Mesenchymal stem cell (in vitro differentiated cells and primary cell): ENCODE measurements at regions not wholly inside any gene's neighbourhood (a gene's known extent, or its start where the extent isn't known, plus 50 kb on each side); places are given as distances from the start of the nearest gene placed in this dataset.

Experiments used
- DNase-seq: peaks from one replicate; pipeline ENCODE4 v3.0.0-alpha.2; 2013
- H2AFZ ChIP-seq: one replicate; pipeline ENCODE4 v1.6.1; 2013; ENCODE audit warnings: low read depth, mild to moderate bottlenecking, control low read depth, inconsistent platforms, low read length, moderate library complexity
- H2AK5ac ChIP-seq: 2 replicates; pipeline ENCODE4 v1.6.1; 2013; ENCODE audit warnings: low read length, moderate library complexity, mild to moderate bottlenecking, inconsistent platforms; ENCODE audit not compliant: severe bottlenecking
- H2BK120ac ChIP-seq: one replicate; pipeline ENCODE4 v1.6.1; 2013; ENCODE audit warnings: low read depth, mild to moderate bottlenecking, inconsistent platforms, low read length, moderate library complexity
- H2BK12ac ChIP-seq, 2 experiments: one replicate each; pipeline ENCODE4 v1.6.1; 2013; ENCODE audit warnings: inconsistent platforms in 2 of 2, low read length in 2 of 2, mild to moderate bottlenecking in 2 of 2, moderate library complexity in 2 of 2, control low read depth in 1 of 2
- H2BK15ac ChIP-seq: one replicate; pipeline ENCODE4 v1.6.1; 2013; ENCODE audit warnings: mild to moderate bottlenecking, low read depth, inconsistent platforms; ENCODE audit not compliant: poor library complexity, severe bottlenecking
- H2BK5ac ChIP-seq: 2 replicates; pipeline ENCODE4 v1.6.1; 2013; ENCODE audit warnings: low read depth, mild to moderate bottlenecking, low read length, control low read depth, inconsistent platforms; ENCODE audit not compliant: poor library complexity, severe bottlenecking
- H3K14ac ChIP-seq, 2 experiments: one replicate each; pipeline ENCODE4 v1.6.1; 2013; ENCODE audit warnings: inconsistent platforms in 2 of 2, low read length in 2 of 2, control low read depth in 1 of 2, mild to moderate bottlenecking in 1 of 2, moderate library complexity in 1 of 2
- H3K18ac ChIP-seq, 2 experiments: one replicate each; pipeline ENCODE4 v1.6.1; 2013; ENCODE audit warnings: inconsistent platforms in 2 of 2, low read length in 2 of 2, control low read depth in 1 of 2, low read depth in 1 of 2, mild to moderate bottlenecking in 1 of 2
- H3K23ac ChIP-seq, 2 experiments: one replicate each; pipeline ENCODE4 v1.6.1; 2013; ENCODE audit warnings: inconsistent platforms in 2 of 2, low read length in 2 of 2, mild to moderate bottlenecking in 2 of 2, moderate library complexity in 2 of 2, control low read depth in 1 of 2
- H3K27ac ChIP-seq: 2 replicates; pipeline ENCODE4 v1.5.1; 2013; ENCODE audit warnings: mild to moderate bottlenecking, moderate library complexity, low read length, control low read depth, inconsistent platforms; ENCODE audit not compliant: poor library complexity, severe bottlenecking
- H3K27me3 ChIP-seq, 2 experiments: 2 replicates each; pipeline versions ENCODE4 v1.6.1 to v1.7.0; 2013; ENCODE audit warnings: low read length in 2 of 2, mild to moderate bottlenecking in 2 of 2, moderate library complexity in 2 of 2, control low read depth in 1 of 2, inconsistent platforms in 1 of 2; ENCODE audit not compliant: control insufficient read depth in 1 of 2, insufficient read depth in 1 of 2
- H3K36me3 ChIP-seq, 2 experiments: 2 replicates each; pipeline versions ENCODE4 v1.6.1 to v1.7.0; 2013; ENCODE audit warnings: low read length in 2 of 2, control low read depth in 1 of 2, inconsistent platforms in 1 of 2, low read depth in 1 of 2, mild to moderate bottlenecking in 1 of 2; ENCODE audit not compliant: insufficient read depth in 2 of 2, control insufficient read depth in 1 of 2
- H3K4ac ChIP-seq, 2 experiments: one replicate each; pipeline ENCODE4 v1.6.1; 2013; ENCODE audit warnings: inconsistent platforms in 2 of 2, low read length in 2 of 2, mild to moderate bottlenecking in 2 of 2, moderate library complexity in 2 of 2, control low read depth in 1 of 2, low read depth in 1 of 2
- H3K4me1 ChIP-seq: 2 replicates; pipeline ENCODE4 v1.6.1; 2013; ENCODE audit warnings: low read depth, low read length, control low read depth; ENCODE audit not compliant: control insufficient read depth, insufficient read depth
- H3K4me2 ChIP-seq: 2 replicates; pipeline ENCODE4 v1.6.1; 2013; ENCODE audit warnings: low read length, mild to moderate bottlenecking, inconsistent platforms; ENCODE audit not compliant: poor library complexity, severe bottlenecking
- H3K4me3 ChIP-seq, 2 experiments: 2 replicates each; pipeline versions ENCODE4 v1.5.1 to v1.7.0; 2013; ENCODE audit warnings: low read length in 2 of 2, mild to moderate bottlenecking in 2 of 2, control low read depth in 1 of 2, low read depth in 1 of 2; ENCODE audit not compliant: insufficient read depth in 1 of 2
- H3K79me1 ChIP-seq: replicated peaks from 2 replicates; pipeline ENCODE4 v1.6.1; 2013; ENCODE audit warnings: mild to moderate bottlenecking, control low read depth, low read length, inconsistent platforms; ENCODE audit not compliant: poor library complexity, severe bottlenecking
- H3K9ac ChIP-seq: 2 replicates; pipeline ENCODE4 v1.7.0; 2013; ENCODE audit warnings: mild to moderate bottlenecking, low read length, moderate library complexity
- H3K9me3 ChIP-seq: 2 replicates; pipeline ENCODE4 v1.7.0; 2013; ENCODE audit warnings: mild to moderate bottlenecking, low read length; ENCODE audit not compliant: control insufficient read depth
- H4K8ac ChIP-seq: one replicate; pipeline ENCODE4 v1.6.1; 2013; ENCODE audit warnings: inconsistent platforms, mild to moderate bottlenecking, low read length, moderate library complexity
- H4K91ac ChIP-seq: one replicate; pipeline ENCODE4 v1.6.1; 2013; ENCODE audit warnings: mild to moderate bottlenecking, low read length, inconsistent platforms
- WGBS: methylation state at CpG from one replicate; pipeline ENCODE4 v1.1.7; 2013; ENCODE audit warnings: mixed read lengths; 5-methylcytosine and 5-hydroxymethylcytosine counted together

GRCh38 chr2:3944071-3944470, 240.7 kb downstream of the DCDC2C start:
- Histone ChIP-seq H2BK12ac (no peak overlapping the region), H3K14ac (no peak overlapping the region), H2AK5ac (no peak overlapping the region), H4K8ac (no peak overlapping the region), H3K18ac (no peak overlapping the region), H3K79me1 (no peaks in the 10 kb centered on the region), H2BK120ac (no peak overlapping the region), H4K91ac (no peak overlapping the region), H3K9me3 (no peaks in the 10 kb centered on the region), H3K23ac (no peak overlapping the region), H3K4ac (no peak overlapping the region), H3K27ac (no peak overlapping the region), H3K4me1 (no peaks in the 10 kb centered on the region), H3K4me3 (no peak overlapping the region), H3K4me2 (no peak overlapping the region), H3K9ac (no peak overlapping the region), H2BK5ac (no peak overlapping the region), H2BK15ac (no peak overlapping the region), H3K36me3 (peaks cover 0 to 3% of the 10 kb centered on the region in 2 experiments), H2AFZ (no peak overlapping the region), H3K27me3 (no peaks in the 10 kb centered on the region)
- WGBS = 53% methylated on average over 4 of the region's 4 CpGs
- no peak for DNase-seq

- no peak overlapping the region for H2BK15ac ChIP-seq
- H2BK5ac ChIP-seq = no peak overlapping the region
- 72% methylated on average over 1 of the region's 3 CpGs for WGBS
- H3K79me1 ChIP-seq = no peaks in the 10 kb centered on the region
- no peak overlapping the region for H3K4me3 ChIP-seq
- no peak overlapping the region for H3K4ac ChIP-seq
- no peaks in the 10 kb centered on the region for H3K27me3 ChIP-seq
- no peak overlapping the region for H2BK120ac ChIP-seq
- H3K36me3 ChIP-seq = peaks cover 0 to 3% of the 10 kb centered on the region in 2 experiments
- H4K91ac ChIP-seq = no peak overlapping the region
- H3K14ac ChIP-seq = no peak overlapping the region
- H2BK12ac ChIP-seq = no peak overlapping the region
- H3K18ac ChIP-seq = no peak overlapping the region
- no peak overlapping the region for H2AK5ac ChIP-seq
- H2AFZ ChIP-seq = no peak overlapping the region
- no peak overlapping the region for H3K4me2 ChIP-seq
- DNase-seq = no peak
- no peak overlapping the region for H3K23ac ChIP-seq
- H3K9ac ChIP-seq = no peak overlapping the region
- no peak overlapping the region for H3K27ac ChIP-seq
- H4K8ac ChIP-seq = no peak overlapping the region
- no peaks in the 10 kb centered on the region for H3K9me3 ChIP-seq
- no peaks in the 10 kb centered on the region for H3K4me1 ChIP-seq
Observed at GRCh38 chr2:3944841-3945240, 241.5 kb downstream of the DCDC2C start.

DNA sequence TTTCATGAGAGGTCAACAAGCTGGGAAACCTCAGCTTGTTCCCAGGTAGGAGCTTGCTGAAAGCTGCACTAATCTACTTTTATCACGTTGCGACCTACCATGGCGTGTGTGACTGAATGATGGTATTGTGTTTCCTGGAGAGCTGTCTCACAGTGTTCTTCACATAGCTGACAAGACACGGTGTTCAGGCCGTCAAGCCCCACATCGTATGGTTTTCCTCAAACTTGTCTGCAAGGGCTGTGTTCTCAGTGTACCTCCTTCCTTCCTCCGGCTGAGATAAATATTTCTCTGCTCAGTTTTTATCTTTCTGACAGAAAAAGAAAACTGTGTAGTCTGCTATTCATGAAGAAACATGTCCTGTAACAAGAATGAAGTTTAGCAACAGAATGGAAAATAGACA, 244.8 kb downstream of the DCDC2C start:
- no peaks in the 10 kb centered on the region for H3K27me3 ChIP-seq
- H3K9me3 ChIP-seq = no peaks in the 10 kb centered on the region
- H3K4me3 ChIP-seq = no peak overlapping the region
- 82% methylated on average over 6 of the region's 7 CpGs for WGBS
- no peak overlapping the region for H3K9ac ChIP-seq
- H3K4me1 ChIP-seq = no peaks in the 10 kb centered on the region
- no peak overlapping the region for H3K23ac ChIP-seq
- H3K4me2 ChIP-seq = no peak overlapping the region
- no peaks in the 10 kb centered on the region for H3K79me1 ChIP-seq
- no peak overlapping the region for H2AFZ ChIP-seq
- no peak overlapping the region for H2BK12ac ChIP-seq
- no peak overlapping the region for H2BK15ac ChIP-seq
- no peak overlapping the region for H3K27ac ChIP-seq
- H4K8ac ChIP-seq = no peak overlapping the region
- no peak overlapping the region for H3K18ac ChIP-seq
- H2BK120ac ChIP-seq = no peak overlapping the region
- no peak overlapping the region for H2BK5ac ChIP-seq
- no peaks in the 10 kb centered on the region for H3K36me3 ChIP-seq
- H3K14ac ChIP-seq = no peak overlapping the region
- no peak overlapping the region for H3K4ac ChIP-seq
- no peak overlapping the region for H4K91ac ChIP-seq
- DNase-seq = no peak
- no peak overlapping the region for H2AK5ac ChIP-seq

DNA sequence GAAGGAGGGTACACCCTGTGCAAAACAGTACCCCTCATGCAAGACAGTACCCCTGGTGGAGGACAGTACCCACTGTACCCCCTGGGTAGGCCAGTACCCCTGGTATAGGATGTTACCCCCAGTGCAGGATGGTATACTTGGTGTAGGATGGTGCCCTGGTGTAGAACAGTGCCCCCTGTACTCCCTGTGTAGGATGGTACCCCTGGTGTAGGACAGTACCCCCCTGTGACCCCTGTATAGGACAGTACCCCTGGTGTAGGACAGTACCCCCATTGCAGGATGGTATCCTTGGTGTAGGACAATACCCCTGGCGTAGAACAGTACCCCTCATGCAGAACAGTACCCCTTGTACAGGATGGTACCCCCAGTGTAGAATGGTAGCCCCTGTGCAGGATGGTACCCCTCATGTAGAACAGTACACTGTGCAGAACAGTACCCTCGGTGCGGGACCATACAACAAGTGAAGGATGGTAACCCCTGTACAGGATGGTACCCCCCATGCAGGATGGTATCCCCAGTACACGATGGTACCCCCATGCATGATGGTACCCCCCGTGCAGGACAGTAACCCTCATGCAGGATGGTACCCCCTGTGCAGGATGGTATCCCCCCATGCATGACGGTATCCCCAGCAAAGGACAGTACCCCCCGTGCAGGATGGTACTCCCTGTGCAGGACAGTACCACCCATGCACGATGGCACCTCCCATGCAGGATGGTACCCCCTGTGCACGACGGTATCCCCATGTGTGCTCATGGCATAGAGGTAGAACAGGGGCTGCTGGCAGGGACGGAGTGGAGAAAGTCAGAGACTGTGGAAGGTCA, 248.0 kb downstream of the DCDC2C start:
- H2BK120ac ChIP-seq = no peak overlapping the region
- no peaks in the 10 kb centered on the region for H3K36me3 ChIP-seq
- H3K23ac ChIP-seq = no peak overlapping the region
- H3K9ac ChIP-seq = no peak overlapping the region
- no peak overlapping the region for H3K4me2 ChIP-seq
- 70% methylated on average over 11 of the region's 11 CpGs for WGBS
- no peak overlapping the region for H3K4me3 ChIP-seq
- H3K27me3 ChIP-seq = no peaks in the 10 kb centered on the region
- H3K27ac ChIP-seq = no peak overlapping the region
- H3K18ac ChIP-seq = no peak overlapping the region
- no peaks in the 10 kb centered on the region for H3K9me3 ChIP-seq
- no peak overlapping the region for H3K14ac ChIP-seq
- no peak overlapping the region for H2BK15ac ChIP-seq
- H2AFZ ChIP-seq = no peak overlapping the region
- H2BK12ac ChIP-seq = no peak overlapping the region
- H2BK5ac ChIP-seq = no peak overlapping the region
- H3K4ac ChIP-seq = no peak overlapping the region
- no peaks in the 10 kb centered on the region for H3K4me1 ChIP-seq
- no peaks in the 10 kb centered on the region for H3K79me1 ChIP-seq
- H4K91ac ChIP-seq = no peak overlapping the region
- H4K8ac ChIP-seq = no peak overlapping the region
- DNase-seq = no peak
- no peak overlapping the region for H2AK5ac ChIP-seq
